HS-5 (cell line): ENCODE measurements at regions not wholly inside any gene's neighbourhood (a gene's known extent, or its start where the extent isn't known, plus 50 kb on each side); places are given as distances from the start of the nearest gene placed in this dataset.
A peak's percentile ranks its signal among the peaks of the same experiment; 100 is the strongest.
"Not testable (repeated sequence)": the region's sequence is repeated elsewhere in the genome, so short reads cannot be mapped to it uniquely, and the experiment has no call there.

Experiments
- DNase-seq: peaks from one replicate; pipeline ENCODE4 v3.0.0-alpha.2; 2012; ENCODE audit warnings: low read depth

- DNase-seq = no peak
Measured at GRCh38 chr1:78247079-78247478, 201.3 kb downstream of the GIPC2 start.

DNA sequence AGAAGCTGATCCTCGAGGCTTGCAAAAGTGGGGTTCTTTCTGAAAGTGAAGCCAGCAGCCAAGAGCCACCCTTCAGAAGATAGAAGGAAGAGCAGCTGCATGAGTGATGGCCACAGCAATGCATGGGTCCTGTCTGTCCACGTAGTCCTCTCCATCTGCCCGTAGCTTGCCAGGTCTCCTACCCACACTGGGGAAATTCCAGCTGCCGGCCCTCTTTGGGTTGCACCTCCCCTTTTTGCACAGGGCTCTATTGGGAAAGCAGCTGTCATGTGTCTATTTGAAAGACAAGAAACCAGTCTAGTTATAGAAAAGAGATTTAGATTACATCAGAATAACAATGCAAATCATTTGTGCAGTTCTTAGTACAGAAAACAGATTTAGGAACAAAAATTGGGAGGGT, 204.4 kb downstream of the GIPC2 start:
- no peak for DNase-seq

DNA sequence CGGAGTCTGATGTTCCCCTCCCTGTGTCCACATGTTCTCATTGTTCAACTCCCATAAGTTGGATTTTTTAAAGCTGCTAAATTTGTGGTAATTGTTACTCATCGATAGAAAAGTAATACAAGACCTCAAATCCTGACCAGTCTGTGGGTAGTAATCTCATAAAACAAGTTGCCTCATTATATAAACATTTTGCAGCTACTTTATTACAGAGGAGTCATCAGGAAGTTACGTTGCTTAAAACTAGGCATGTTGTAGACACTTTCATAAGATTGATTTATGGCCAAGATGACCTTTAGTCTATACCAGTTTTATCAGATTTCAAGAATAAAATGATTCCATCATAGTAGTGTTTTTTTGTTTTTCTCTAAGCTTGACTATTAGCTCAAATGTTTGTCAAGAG, 208.8 kb downstream of the GIPC2 start:
- peak; percentile 82 for DNase-seq

DNA sequence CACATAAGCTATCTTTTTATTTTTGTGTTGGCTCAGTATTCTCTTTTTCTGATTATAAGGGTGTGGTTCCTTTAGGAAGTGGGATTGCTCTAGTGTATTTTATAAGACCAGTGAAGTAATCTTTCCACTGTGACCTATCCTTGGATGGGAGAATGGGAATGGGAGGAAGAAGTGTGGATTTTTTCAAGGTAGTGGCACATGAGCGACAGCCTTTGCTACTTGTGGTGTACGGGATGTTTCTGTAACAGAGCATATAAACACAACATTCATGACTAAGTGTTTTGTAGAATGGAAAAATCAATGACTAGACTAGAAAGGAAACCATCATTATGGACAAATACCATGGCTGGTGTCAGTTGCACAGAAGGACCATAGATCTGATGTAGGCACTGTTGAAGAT, 209.6 kb downstream of the GIPC2 start:
- no peak for DNase-seq

DNA sequence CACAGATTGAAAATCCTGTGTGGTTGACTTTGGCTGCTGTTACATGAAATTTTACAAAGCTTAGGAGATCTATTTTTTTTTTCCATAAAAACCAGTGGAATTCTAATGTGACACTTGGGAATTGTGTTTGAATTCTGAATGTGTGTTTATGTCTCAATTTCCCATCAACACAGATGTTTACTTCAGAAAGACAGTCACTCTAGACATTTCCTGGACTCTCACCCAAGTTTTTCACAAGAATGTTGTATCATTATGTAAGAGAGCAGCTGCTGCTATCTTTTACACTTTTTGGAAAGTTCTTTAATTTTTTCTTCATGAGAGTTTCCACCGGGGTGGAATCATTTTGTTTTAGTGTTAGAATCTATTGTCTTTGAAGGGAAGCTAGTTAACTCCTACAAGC, 210.1 kb downstream of the GIPC2 start:
- no peak for DNase-seq

DNA sequence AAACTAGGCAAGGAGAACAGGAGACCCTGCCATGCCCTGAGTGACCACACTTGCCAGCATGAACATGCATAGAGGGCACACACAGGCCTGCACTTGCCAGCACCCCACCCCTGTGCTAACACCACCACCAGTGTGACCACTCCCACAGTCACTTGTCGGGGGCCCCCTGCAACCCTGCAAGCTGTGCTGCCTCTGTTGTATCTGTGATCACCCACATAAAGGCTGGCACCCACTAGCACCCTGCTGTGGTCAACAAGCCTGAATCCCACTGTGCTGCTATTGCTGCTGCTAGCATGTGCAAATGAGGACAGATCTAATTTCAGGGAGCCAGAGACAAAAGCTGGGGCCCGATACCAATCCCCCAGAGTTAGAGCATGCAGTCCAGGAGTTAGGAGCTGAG, 217.7 kb downstream of the GIPC2 start:
- DNase-seq = no peak

- DNase-seq = no peak
Measured at GRCh38 chr1:78263946-78264345, 218.2 kb downstream of the GIPC2 start.

GRCh38 chr1:78267513-78268218, 221.9 kb downstream of the GIPC2 start:
- DNase-seq = no peak

DNA sequence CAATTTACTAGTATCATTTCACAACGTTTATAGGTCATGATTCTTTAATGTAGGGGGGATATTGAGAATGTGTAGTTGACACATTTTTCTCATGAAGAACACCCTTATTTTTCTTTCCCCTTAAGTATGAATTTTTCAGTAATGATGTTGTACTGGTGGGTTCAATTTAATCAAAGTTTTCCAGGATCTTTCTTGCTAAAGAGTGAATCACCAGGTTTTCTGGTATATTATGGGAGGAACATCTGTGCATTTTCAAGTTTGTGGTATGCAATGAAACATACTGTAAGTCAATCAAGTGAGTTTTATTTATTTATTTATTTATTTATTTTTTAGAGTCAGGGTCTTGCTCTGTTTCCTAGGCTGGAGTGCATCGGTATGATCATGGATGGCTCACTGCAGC, 221.2 kb upstream of the PTGFR start:
- no peak for DNase-seq

GRCh38 chr1:78271423-78271822, 219.4 kb upstream of the PTGFR start:
- DNase-seq = not testable (repeated sequence)

GRCh38 chr1:78274814-78275213, 216.0 kb upstream of the PTGFR start:
- DNase-seq = no peak

GRCh38 chr1:78275456-78275855, 215.3 kb upstream of the PTGFR start:
- no peak for DNase-seq

GRCh38 chr1:78275906-78276685, 214.7 kb upstream of the PTGFR start:
- DNase-seq = no peak

GRCh38 chr1:78277253-78277652, 213.5 kb upstream of the PTGFR start:
- no peak for DNase-seq

- peak; percentile 86 for DNase-seq
Measured at GRCh38 chr1:78279051-78279450, 211.7 kb upstream of the PTGFR start.

DNA sequence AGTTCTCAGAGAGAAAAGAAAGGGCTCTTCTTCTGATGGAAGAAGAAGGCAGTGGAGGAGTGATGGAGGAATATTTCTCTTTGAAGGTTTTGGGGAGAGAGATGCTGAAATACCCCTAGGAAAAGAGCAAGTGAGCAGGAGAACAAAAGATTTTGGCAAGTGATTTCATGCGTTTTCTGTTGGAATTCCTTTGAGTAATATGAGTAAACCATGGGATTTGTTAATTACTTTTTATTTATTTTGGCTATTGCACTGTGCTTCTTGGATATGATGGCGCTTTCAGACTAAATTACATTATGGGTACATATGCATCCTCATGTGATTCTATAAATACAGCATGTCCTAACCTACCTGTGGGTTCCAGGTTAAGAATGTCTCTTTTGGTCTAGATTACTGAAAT, 210.1 kb upstream of the PTGFR start:
- DNase-seq = no peak

DNA sequence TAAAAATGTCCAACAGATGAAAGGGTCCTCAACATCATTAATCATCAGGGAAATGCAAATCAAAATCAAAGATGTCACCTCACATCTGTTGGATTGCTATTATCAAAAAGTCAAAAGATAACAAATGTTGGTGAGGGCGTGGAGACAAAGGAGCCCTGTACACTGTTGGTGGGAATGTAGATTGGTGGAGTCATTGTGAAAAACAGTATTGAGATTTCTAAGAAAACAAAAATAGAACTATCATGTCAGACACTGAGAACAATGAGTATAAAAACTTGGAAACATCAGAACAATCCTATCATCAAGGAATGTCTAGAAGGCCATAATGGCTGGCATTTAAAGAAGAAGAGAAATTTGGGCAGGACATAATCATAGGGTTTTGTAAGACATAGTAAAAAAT, 209.2 kb upstream of the PTGFR start:
- no peak for DNase-seq

DNA sequence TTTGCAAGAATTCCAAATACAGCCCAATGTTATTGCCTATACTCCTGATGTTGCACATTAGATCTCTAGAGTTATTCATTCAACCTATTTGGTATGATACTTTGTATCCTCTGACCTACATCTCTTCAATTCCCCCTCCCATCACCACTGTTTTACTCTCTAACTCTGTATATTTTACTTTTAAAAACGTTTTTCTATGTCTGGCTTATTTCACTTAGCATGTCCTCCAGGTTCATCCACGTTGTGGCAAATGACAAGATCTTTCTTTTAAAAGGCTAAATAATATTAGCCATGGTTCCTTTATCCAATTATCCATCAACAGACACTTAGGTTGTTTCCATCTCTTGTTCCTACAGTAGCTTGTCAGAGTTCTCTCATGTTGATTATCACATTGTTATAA, 207.1 kb upstream of the PTGFR start:
- DNase-seq = no peak

DNA sequence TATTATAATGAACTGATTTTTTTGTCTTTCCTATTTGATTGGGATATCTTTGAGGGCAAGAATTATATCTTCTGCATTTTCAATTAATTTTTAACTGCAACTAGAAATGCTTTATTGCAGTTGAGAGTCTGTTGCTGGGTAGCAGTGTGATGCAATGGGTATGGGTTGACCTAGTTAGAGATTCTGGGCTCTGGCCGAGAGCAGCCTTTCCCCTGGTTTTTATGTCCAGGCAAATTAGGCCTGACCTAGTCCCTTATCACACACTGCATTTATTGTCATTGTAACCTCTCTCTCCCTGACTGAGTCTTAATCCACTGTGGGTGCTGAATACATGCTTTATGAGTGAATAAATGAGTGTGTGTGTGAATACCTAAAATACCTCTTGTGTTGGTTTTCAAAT, 206.4 kb upstream of the PTGFR start:
- DNase-seq = no peak

- peak; percentile 83 for DNase-seq
Measured at GRCh38 chr1:78286686-78287085, 204.1 kb upstream of the PTGFR start.

- no peak for DNase-seq
Measured at GRCh38 chr1:78289603-78290002, 201.2 kb upstream of the PTGFR start.

DNA sequence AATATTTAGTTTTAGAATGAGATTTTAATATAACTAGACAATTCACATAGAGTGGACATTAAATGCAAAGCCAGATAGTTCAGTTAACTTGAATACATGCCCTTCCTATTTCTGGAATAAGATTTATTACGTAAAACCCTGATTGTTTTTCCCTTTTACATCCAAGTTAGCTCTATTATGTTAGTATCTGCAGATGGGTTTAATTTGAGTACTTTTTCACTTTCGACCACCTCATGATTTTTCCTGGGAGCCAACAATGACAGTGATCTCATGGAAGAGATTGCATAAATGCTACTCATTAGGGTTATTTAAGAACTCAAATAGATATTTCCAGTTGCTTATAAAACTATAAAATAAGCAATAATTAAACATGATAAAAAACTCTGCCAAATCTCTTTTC, 199.4 kb upstream of the PTGFR start:
- DNase-seq = no peak

DNA sequence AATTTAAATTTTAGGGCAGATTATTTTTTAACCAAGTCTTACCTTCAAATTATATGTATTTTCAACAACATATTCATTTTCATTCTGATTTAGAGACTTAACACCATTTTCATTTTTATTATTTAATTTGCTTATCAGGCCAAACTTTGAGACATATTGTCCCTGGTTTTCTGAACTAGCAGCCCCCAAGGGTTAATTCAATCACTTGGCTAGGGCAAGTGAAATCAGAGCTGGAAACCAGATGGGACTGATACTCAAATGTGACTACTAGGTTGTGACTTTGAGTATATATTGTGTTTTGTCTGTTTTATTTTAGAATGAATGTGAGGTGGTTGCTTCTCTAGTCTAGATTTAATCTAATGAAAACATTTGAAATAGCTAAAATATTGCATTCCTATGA, 198.9 kb upstream of the PTGFR start:
- no peak for DNase-seq

GRCh38 chr1:78292361-78292760, 198.4 kb upstream of the PTGFR start:
- peak; percentile 76 for DNase-seq
